Loucy (cell line): ENCODE measurements at regions not wholly inside any gene's neighbourhood (a gene's known extent, or its start where the extent isn't known, plus 50 kb on each side); places are given as distances from the start of the nearest gene placed in this dataset.

ENCODE experiments used
- H2AFZ ChIP-seq: fragments of 200-600 bp; sonication (generic); 2 replicates; pipeline ENCODE4 v1.6.0; 2016; ENCODE audit warnings: antibody characterized with exemption, mild to moderate bottlenecking, low read length, moderate library complexity
- H3F3A ChIP-seq: fragments of 200-600 bp; 2 replicates; pipeline ENCODE4 v1.6.0; 2016; ENCODE audit warnings: antibody characterized with exemption, low read depth, mild to moderate bottlenecking
- H3K27me3 ChIP-seq: fragments of 200-600 bp; sonication (generic); 2 replicates; pipeline ENCODE4 v1.6.1; 2014; ENCODE audit warnings: low read length, mild to moderate bottlenecking; ENCODE audit not compliant: insufficient read depth, poor library complexity, severe bottlenecking
- H3K36me3 ChIP-seq: fragments of 200-600 bp; sonication (generic); 2 replicates; pipeline ENCODE4 v1.6.1; 2016; ENCODE audit warnings: low read length; ENCODE audit not compliant: insufficient read depth
- H3K4me1 ChIP-seq: fragments of 200-600 bp; sonication (generic); 2 replicates; pipeline ENCODE4 v1.5.1; 2014; ENCODE audit warnings: low read length, mild to moderate bottlenecking; ENCODE audit not compliant: insufficient read depth, poor library complexity, severe bottlenecking
- H3K4me2 ChIP-seq: fragments of 200-600 bp; sonication (generic); 2 replicates; pipeline ENCODE4 v1.6.0; 2014; ENCODE audit warnings: antibody characterized with exemption, low read length, low read depth, mild to moderate bottlenecking; ENCODE audit not compliant: poor library complexity, severe bottlenecking
- H3K4me3 ChIP-seq: fragments of 200-600 bp; sonication (generic); 2 replicates; pipeline ENCODE4 v1.5.1; 2014; ENCODE audit warnings: low read length, mild to moderate bottlenecking, mixed read lengths; ENCODE audit not compliant: poor library complexity, severe bottlenecking
- H3K79me2 ChIP-seq: fragments of 200-600 bp; sonication (generic); 2 replicates; pipeline ENCODE4 v1.6.1; 2014; ENCODE audit warnings: low read length; ENCODE audit not compliant: insufficient read depth
- H3K9ac ChIP-seq: fragments of 200-600 bp; sonication (generic); 2 replicates; pipeline ENCODE4 v1.6.0; 2014; ENCODE audit warnings: mild to moderate bottlenecking, low read depth, low read length, moderate library complexity; ENCODE audit not compliant: poor library complexity, severe bottlenecking
- H3K9me2 ChIP-seq: fragments of 200-600 bp; sonication (generic); replicated peaks from 2 replicates; pipeline ENCODE4 v1.6.1; 2016; ENCODE audit warnings: low read depth, low read length, mixed read lengths
- H3K9me3 ChIP-seq: fragments of 200-600 bp; sonication (generic); 2 replicates; pipeline ENCODE4 v1.6.1; 2014; ENCODE audit warnings: mild to moderate bottlenecking, antibody characterized with exemption, low read length, low read depth; ENCODE audit not compliant: insufficient read depth
- H4K20me1 ChIP-seq: fragments of 200-600 bp; sonication (generic); 2 replicates; pipeline ENCODE4 v1.6.0; 2014; ENCODE audit warnings: antibody characterized with exemption, low read length, mild to moderate bottlenecking; ENCODE audit not compliant: insufficient read depth, poor library complexity, severe bottlenecking
- CTCF ChIP-seq: fragments of 200-600 bp; sonication (generic); conservative IDR thresholded peaks from 2 replicates; pipeline ENCODE4 v1.5.1; 2014; ENCODE audit warnings: mild to moderate bottlenecking, antibody characterized with exemption, low read length
- EZH2phosphoT487 ChIP-seq: fragments of 200-600 bp; IDR thresholded peaks from 2 replicates; pipeline ENCODE4 v1.6.1; 2018; ENCODE audit warnings: antibody characterized with exemption, mild to moderate bottlenecking, moderate library complexity, borderline replicate concordance

GRCh38 chr5:57033103-57033502 lies 81.2 kb upstream of the MIER3 start:
- no peak overlapping the region for H3K4me3 ChIP-seq
- no peak overlapping the region for H3K4me2 ChIP-seq
- H3K36me3 ChIP-seq, result no peaks in the 10 kb centered on the region
- H3K9ac ChIP-seq, result no peak overlapping the region
- no peaks in the 10 kb centered on the region for H3F3A ChIP-seq
- H3K4me1 ChIP-seq, result peaks cover 10% of the 10 kb centered on the region
- no peaks in the 10 kb centered on the region for H3K9me2 ChIP-seq
- H4K20me1 ChIP-seq, result no peaks in the 10 kb centered on the region
- TF ChIP-seq CTCF (no peak), EZH2phosphoT487 (no peak)
- no peaks in the 10 kb centered on the region for H3K79me2 ChIP-seq
- H2AFZ ChIP-seq, result no peak overlapping the region
- H3K9me3 ChIP-seq, result no peaks in the 10 kb centered on the region
- no peaks in the 10 kb centered on the region for H3K27me3 ChIP-seq

- no peak for TF ChIP-seq CTCF
- no peak for TF ChIP-seq EZH2phosphoT487
- peaks cover 6% of the 10 kb centered on the region for H3K4me1 ChIP-seq
Observed at GRCh38 chr5:57033503-57033902, 81.6 kb upstream of the MIER3 start.

GRCh38 chr5:57034201-57034916 lies 82.4 kb upstream of the MIER3 start:
- TF ChIP-seq CTCF (no peak), EZH2phosphoT487 (no peak)
- H3K27me3 ChIP-seq, result no peaks in the 10 kb centered on the region
- H4K20me1 ChIP-seq, result no peaks in the 10 kb centered on the region
- H3K9me2 ChIP-seq, result no peaks in the 10 kb centered on the region
- no peak overlapping the region for H3K4me3 ChIP-seq
- H3F3A ChIP-seq, result no peaks in the 10 kb centered on the region
- H3K4me2 ChIP-seq, result no peak overlapping the region
- peaks cover 5% of the 10 kb centered on the region for H3K4me1 ChIP-seq
- no peak overlapping the region for H3K9ac ChIP-seq
- H3K79me2 ChIP-seq, result no peaks in the 10 kb centered on the region
- H3K9me3 ChIP-seq, result no peaks in the 10 kb centered on the region
- H3K36me3 ChIP-seq, result no peaks in the 10 kb centered on the region
- no peak overlapping the region for H2AFZ ChIP-seq

More at GRCh38 chr5:57033503-57033902, 81.6 kb upstream of the MIER3 start:
- Histone ChIP-seq H3K9ac (no peak overlapping the region), H3K36me3 (no peaks in the 10 kb centered on the region), H4K20me1 (no peaks in the 10 kb centered on the region), H3K79me2 (no peaks in the 10 kb centered on the region), H2AFZ (no peak overlapping the region), H3F3A (no peaks in the 10 kb centered on the region), H3K27me3 (no peaks in the 10 kb centered on the region), H3K9me3 (no peaks in the 10 kb centered on the region), H3K4me2 (no peak overlapping the region), H3K4me3 (no peak overlapping the region), H3K9me2 (no peaks in the 10 kb centered on the region)
